ENCODE measurements at regions not wholly inside any gene's neighbourhood (a gene's known extent, or its start where the extent isn't known, plus 50 kb on each side); places are given as distances from the start of the nearest gene placed in this dataset.
"Not testable (repeated sequence)": the region's sequence is repeated elsewhere in the genome, so short reads cannot be mapped to it uniquely, and the experiment has no call there.

- DNase-seq (ENCODE audit: extremely low read depth in 1 of 2, low read depth in 1 of 2) = no peak
Measured at GRCh38 chr3:106070187-106070586, 201.4 kb upstream of the CBLB start.

GRCh38 chr3:106071306-106071705, 202.5 kb upstream of the CBLB start:
- no peak for DNase-seq (ENCODE audit: extremely low read depth in 1 of 2, low read depth in 1 of 2)

- not testable (repeated sequence) for DNase-seq (ENCODE audit: extremely low read depth in 1 of 2, low read depth in 1 of 2)
Measured at GRCh38 chr3:106072596-106072995, 203.8 kb upstream of the CBLB start.

- DNase-seq (ENCODE audit: extremely low read depth in 1 of 2, low read depth in 1 of 2) = not testable (repeated sequence)
Measured at GRCh38 chr3:106073806-106074205, 205.0 kb upstream of the CBLB start.

- DNase-seq (ENCODE audit: extremely low read depth in 1 of 2, low read depth in 1 of 2) = not testable (repeated sequence)
Measured at GRCh38 chr3:106075731-106076130, 206.9 kb upstream of the CBLB start.

GRCh38 chr3:106078635-106079034, 209.8 kb upstream of the CBLB start:
- no peak for DNase-seq (ENCODE audit: extremely low read depth in 1 of 2, low read depth in 1 of 2)

- DNase-seq (ENCODE audit: extremely low read depth in 1 of 2, low read depth in 1 of 2) = no peak
Measured at GRCh38 chr3:106082616-106083015, 213.8 kb upstream of the CBLB start.

- no peak for DNase-seq (ENCODE audit: extremely low read depth in 1 of 2, low read depth in 1 of 2)
Measured at GRCh38 chr3:106083207-106083606, 214.4 kb upstream of the CBLB start.

GRCh38 chr3:106083854-106084253, 215.0 kb upstream of the CBLB start:
- no peak for DNase-seq (ENCODE audit: extremely low read depth in 1 of 2, low read depth in 1 of 2)

GRCh38 chr3:106086038-106086437, 217.2 kb upstream of the CBLB start:
- DNase-seq (ENCODE audit: extremely low read depth in 1 of 2, low read depth in 1 of 2) = no peak

- no peak for DNase-seq (ENCODE audit: extremely low read depth in 1 of 2, low read depth in 1 of 2)
Measured at GRCh38 chr3:106086636-106087035, 217.8 kb upstream of the CBLB start.

GRCh38 chr3:106088304-106088703, 219.5 kb upstream of the CBLB start:
- DNase-seq (ENCODE audit: extremely low read depth in 1 of 2, low read depth in 1 of 2) = no peak

- no peak for DNase-seq (ENCODE audit: extremely low read depth in 1 of 2, low read depth in 1 of 2)
Measured at GRCh38 chr3:106088899-106089298, 220.1 kb upstream of the CBLB start.

GRCh38 chr3:106089806-106090205, 221.0 kb upstream of the CBLB start:
- DNase-seq (ENCODE audit: extremely low read depth in 1 of 2, low read depth in 1 of 2) = no peak

GRCh38 chr3:106092792-106093191, 224.0 kb upstream of the CBLB start:
- no peak for DNase-seq (ENCODE audit: extremely low read depth in 1 of 2, low read depth in 1 of 2)

GRCh38 chr3:106093616-106094015, 224.8 kb upstream of the CBLB start:
- no peak for DNase-seq (ENCODE audit: extremely low read depth in 1 of 2, low read depth in 1 of 2)

GRCh38 chr3:106097817-106098435, 229.1 kb upstream of the CBLB start:
- no peak for DNase-seq (ENCODE audit: extremely low read depth in 1 of 2, low read depth in 1 of 2)

- DNase-seq (ENCODE audit: extremely low read depth in 1 of 2, low read depth in 1 of 2) = no peak
Measured at GRCh38 chr3:106103383-106103782, 234.6 kb upstream of the CBLB start.

GRCh38 chr3:106104078-106104477, 235.3 kb upstream of the CBLB start:
- no peak for DNase-seq (ENCODE audit: extremely low read depth in 1 of 2, low read depth in 1 of 2)

GRCh38 chr3:106108925-106109324, 240.1 kb upstream of the CBLB start:
- DNase-seq (ENCODE audit: extremely low read depth in 1 of 2, low read depth in 1 of 2) = no peak

GRCh38 chr3:106112561-106112960, 243.7 kb upstream of the CBLB start:
- DNase-seq (ENCODE audit: extremely low read depth in 1 of 2, low read depth in 1 of 2) = not testable (repeated sequence)

GRCh38 chr3:106113747-106114146, 244.9 kb upstream of the CBLB start:
- DNase-seq (ENCODE audit: extremely low read depth in 1 of 2, low read depth in 1 of 2) = no peak

- DNase-seq (ENCODE audit: extremely low read depth in 1 of 2, low read depth in 1 of 2) = no peak
Measured at GRCh38 chr3:106114220-106114619, 245.4 kb upstream of the CBLB start.
